NCI-H510A treated with DMSO at 0.1 percent for 48 hours (cell line): ENCODE measurements at regions not wholly inside any gene's neighbourhood (a gene's known extent, or its start where the extent isn't known, plus 50 kb on each side); places are given as distances from the start of the nearest gene placed in this dataset.
"Not testable (repeated sequence)": the region's sequence is repeated elsewhere in the genome, so short reads cannot be mapped to it uniquely, and the experiment has no call there.

Experiments
- DNase-seq: peaks from one replicate; lab custom pipeline; 2025; lab: John Stamatoyannopoulos, UW

- DNase-seq: no peak
Measured at GRCh38 chr19:27744926-27745768, 1467.8 kb downstream of the UQCRFS1 start.

- DNase-seq: no peak
Measured at GRCh38 chr19:27742041-27742440, 1470.9 kb downstream of the UQCRFS1 start.

GRCh38 chr19:27741236-27741635 is 1471.7 kb downstream of the UQCRFS1 start:
- DNase-seq: no peak

GRCh38 chr19:27740396-27740795 is 1472.6 kb downstream of the UQCRFS1 start:
- DNase-seq: no peak

- no peak for DNase-seq
Measured at GRCh38 chr19:27738569-27739193, 1474.3 kb downstream of the UQCRFS1 start.

- DNase-seq: no peak
Measured at GRCh38 chr19:27736225-27736624, 1476.7 kb downstream of the UQCRFS1 start.

- no peak for DNase-seq
Measured at GRCh38 chr19:27735314-27735713, 1477.6 kb downstream of the UQCRFS1 start.

- DNase-seq: no peak
Measured at GRCh38 chr19:27734496-27735220, 1478.3 kb downstream of the UQCRFS1 start.

- no peak for DNase-seq
Measured at GRCh38 chr19:27733551-27734266, 1479.2 kb downstream of the UQCRFS1 start.

- DNase-seq: no peak
Measured at GRCh38 chr19:27729332-27729731, 1483.6 kb downstream of the UQCRFS1 start.

GRCh38 chr19:27722625-27723024 is 1490.3 kb downstream of the UQCRFS1 start:
- DNase-seq: no peak

- no peak for DNase-seq
Measured at GRCh38 chr19:27720155-27720554, 1492.8 kb downstream of the UQCRFS1 start.

- DNase-seq: no peak
Measured at GRCh38 chr19:27719034-27719433, 1493.9 kb downstream of the UQCRFS1 start.

GRCh38 chr19:27718234-27718633 is 1494.7 kb downstream of the UQCRFS1 start:
- no peak for DNase-seq

GRCh38 chr19:27717825-27718224 is 1495.1 kb downstream of the UQCRFS1 start:
- DNase-seq: no peak

- DNase-seq: no peak
Measured at GRCh38 chr19:27716922-27717321, 1496.0 kb downstream of the UQCRFS1 start.

GRCh38 chr19:27714857-27715256 is 1498.1 kb downstream of the UQCRFS1 start:
- DNase-seq: no peak

- no peak for DNase-seq
Measured at GRCh38 chr19:27709496-27709895, 1503.5 kb downstream of the UQCRFS1 start.

- not testable (repeated sequence) for DNase-seq
Measured at GRCh38 chr19:27708986-27709385, 1504.0 kb downstream of the UQCRFS1 start.

GRCh38 chr19:27707026-27707425 is 1505.9 kb downstream of the UQCRFS1 start:
- DNase-seq: not testable (repeated sequence)

GRCh38 chr19:27705896-27706295 is 1507.1 kb downstream of the UQCRFS1 start:
- DNase-seq: no peak
